ENCODE measurements at regions not wholly inside any gene's neighbourhood (a gene's known extent, or its start where the extent isn't known, plus 50 kb on each side); places are given as distances from the start of the nearest gene placed in this dataset.
"Not testable (repeated sequence)": the region's sequence is repeated elsewhere in the genome, so short reads cannot be mapped to it uniquely, and the experiment has no call there.

GRCh38 chr9:129434187-129434586 lies 186.7 kb downstream of the C9orf50 start:
- no peak for DNase-seq
- intact Hi-C loops (cut with DNase I), result no loop called here
- ATAC-seq, result no peak

- DNase-seq (no peak), ATAC-seq (no peak)
- intact Hi-C loops (cut with DNase I), result no loop called here
Measured at GRCh38 chr9:129432297-129433154, 188.4 kb downstream of the C9orf50 start.

GRCh38 chr9:129430940-129431643 lies 189.8 kb downstream of the C9orf50 start:
- intact Hi-C loops (cut with DNase I), result no loop called here
- ATAC-seq (no peak), DNase-seq (no peak)

- intact Hi-C loops (cut with DNase I), result no loop called here
- ATAC-seq (no peak), DNase-seq (no peak)
Measured at GRCh38 chr9:129428864-129429577, 191.9 kb downstream of the C9orf50 start.

- intact Hi-C loops (cut with DNase I), result no loop called here
- DNase-seq, result no peak
- ATAC-seq, result no peak
Measured at GRCh38 chr9:129427149-129427548, 193.8 kb downstream of the C9orf50 start.

- DNase-seq; intact Hi-C loops (cut with DNase I); ATAC-seq: not testable (repeated sequence)
Measured at GRCh38 chr9:129423755-129424154, 197.1 kb downstream of the C9orf50 start.

GRCh38 chr9:129423216-129423615 lies 197.7 kb downstream of the C9orf50 start:
- intact Hi-C loops (cut with DNase I), result no loop called here
- ATAC-seq, result no peak
- DNase-seq, result no peak

GRCh38 chr9:129422843-129423192 lies 198.1 kb downstream of the C9orf50 start:
- intact Hi-C loops (cut with DNase I), result no loop called here

GRCh38 chr9:129422032-129422842 lies 198.7 kb downstream of the C9orf50 start:
- ATAC-seq, result no peak
- intact Hi-C loops (cut with DNase I), result no loop called here
- no peak for DNase-seq

More at GRCh38 chr9:129422843-129423192, 198.1 kb downstream of the C9orf50 start:
- ATAC-seq, result peak in 1 of 2 donors; percentile 50
- no peak for DNase-seq

- DNase-seq (no peak), ATAC-seq (no peak)
Measured at GRCh38 chr9:129421371-129421770, 199.5 kb downstream of the C9orf50 start.

GRCh38 chr9:129420721-129421120 lies 200.2 kb downstream of the C9orf50 start:
- intact Hi-C loops (cut with DNase I), result no loop called here
- no peak for DNase-seq
- ATAC-seq, result no peak

More at GRCh38 chr9:129421371-129421770, 199.5 kb downstream of the C9orf50 start:
- intact Hi-C loops (cut with DNase I), result no loop called here

GRCh38 chr9:129419382-129419899 lies 201.5 kb downstream of the C9orf50 start:
- no peak for ATAC-seq
- intact Hi-C loops (cut with DNase I), result loop anchor here in 1 of 2 donors (5.0 kb wide), 1 partner anchor 38 kb away; no protein-coding TSS in a partner anchor
- DNase-seq, result no peak

- intact Hi-C loops (cut with DNase I), result loop anchor here in 1 of 2 donors (5.0 kb wide), 1 partner anchor 39 kb away; no protein-coding TSS in a partner anchor
- DNase-seq (no peak), ATAC-seq (no peak)
Measured at GRCh38 chr9:129418451-129418850, 202.4 kb downstream of the C9orf50 start.

GRCh38 chr9:129416821-129417539 lies 203.9 kb downstream of the C9orf50 start:
- ATAC-seq (no peak), DNase-seq (no peak)
- intact Hi-C loops (cut with DNase I), result loop anchor here in 1 of 2 donors (5.0 kb wide), 1 partner anchor 40 kb away; no protein-coding TSS in a partner anchor

GRCh38 chr9:129415942-129416651 lies 204.8 kb downstream of the C9orf50 start:
- DNase-seq (no peak), ATAC-seq (no peak)
- intact Hi-C loops (cut with DNase I), result loop anchor here in 1 of 2 donors (5.0 kb wide), 1 partner anchor 41 kb away; no protein-coding TSS in a partner anchor

- intact Hi-C loops (cut with DNase I), result loop anchor here in 1 of 2 donors (5.0 kb wide), 3 partner anchors 42 to 78 kb away; no protein-coding TSS in a partner anchor
- DNase-seq (no peak), ATAC-seq (no peak)
Measured at GRCh38 chr9:129414993-129415941, 205.6 kb downstream of the C9orf50 start.

Measured in left cardiac atrium (tissue), 4 donors.